Astrocyte (in vitro differentiated cells and primary cell): ENCODE measurements at regions not wholly inside any gene's neighbourhood (a gene's known extent, or its start where the extent isn't known, plus 50 kb on each side); places are given as distances from the start of the nearest gene placed in this dataset.

Experiments
- EZH2 ChIP-seq: IDR thresholded peaks from 2 replicates; pipeline ENCODE4 v1.6.1; 2012; ENCODE audit warnings: mild to moderate bottlenecking, low read length, inconsistent platforms; ENCODE audit not compliant: insufficient read depth
- TF ChIP-seq, protein P1 (sequence below): IDR thresholded peaks from 2 replicates; pipeline ENCODE4 v1.5.1; 2011; ENCODE audit warnings: low read depth, mild to moderate bottlenecking, inconsistent platforms, low read length, moderate library complexity; ENCODE audit not compliant: insufficient read depth

GRCh38 chr6:18985996-18986395 is 598.8 kb downstream of the RNF144B start:
- TF ChIP-seq EZH2 = no peak
- TF ChIP-seq, protein P1, sequence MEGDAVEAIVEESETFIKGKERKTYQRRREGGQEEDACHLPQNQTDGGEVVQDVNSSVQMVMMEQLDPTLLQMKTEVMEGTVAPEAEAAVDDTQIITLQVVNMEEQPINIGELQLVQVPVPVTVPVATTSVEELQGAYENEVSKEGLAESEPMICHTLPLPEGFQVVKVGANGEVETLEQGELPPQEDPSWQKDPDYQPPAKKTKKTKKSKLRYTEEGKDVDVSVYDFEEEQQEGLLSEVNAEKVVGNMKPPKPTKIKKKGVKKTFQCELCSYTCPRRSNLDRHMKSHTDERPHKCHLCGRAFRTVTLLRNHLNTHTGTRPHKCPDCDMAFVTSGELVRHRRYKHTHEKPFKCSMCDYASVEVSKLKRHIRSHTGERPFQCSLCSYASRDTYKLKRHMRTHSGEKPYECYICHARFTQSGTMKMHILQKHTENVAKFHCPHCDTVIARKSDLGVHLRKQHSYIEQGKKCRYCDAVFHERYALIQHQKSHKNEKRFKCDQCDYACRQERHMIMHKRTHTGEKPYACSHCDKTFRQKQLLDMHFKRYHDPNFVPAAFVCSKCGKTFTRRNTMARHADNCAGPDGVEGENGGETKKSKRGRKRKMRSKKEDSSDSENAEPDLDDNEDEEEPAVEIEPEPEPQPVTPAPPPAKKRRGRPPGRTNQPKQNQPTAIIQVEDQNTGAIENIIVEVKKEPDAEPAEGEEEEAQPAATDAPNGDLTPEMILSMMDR = no peak
